Dedifferentiated amniotic fluid mesenchymal stem cell (primary cell): ENCODE measurements at regions not wholly inside any gene's neighbourhood (a gene's known extent, or its start where the extent isn't known, plus 50 kb on each side); places are given as distances from the start of the nearest gene placed in this dataset.
"Not testable (repeated sequence)": the region's sequence is repeated elsewhere in the genome, so short reads cannot be mapped to it uniquely, and the experiment has no call there.

Experiments
- DNase-seq: peaks from one replicate; pipeline ENCODE4 v3.0.0-alpha.2; 2016; ENCODE audit errors: extremely low spot score

DNA sequence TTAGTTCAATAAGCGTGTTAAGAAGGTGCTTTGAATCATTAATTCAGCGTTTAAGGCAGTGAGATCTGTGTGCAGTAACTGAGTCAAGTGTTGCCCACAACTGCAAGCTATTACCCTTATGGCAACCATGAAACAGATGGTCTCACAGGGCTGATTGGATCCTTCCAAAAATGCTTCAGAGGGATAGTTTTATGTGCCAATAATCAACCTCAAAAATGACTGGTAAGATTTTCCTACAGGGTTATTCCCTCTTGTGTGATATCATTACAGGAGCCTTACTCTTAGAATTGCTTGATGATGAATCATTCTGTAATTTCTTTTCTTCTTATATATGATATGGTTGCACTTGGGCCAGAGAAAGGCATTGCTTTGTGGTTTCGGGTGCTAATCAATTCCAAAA is 1299.2 kb upstream of the ATXN8OS start:
- no peak for DNase-seq

- no peak for DNase-seq
Observed at GRCh38 chr13:68806125-68806524, 1301.5 kb upstream of the ATXN8OS start.

- no peak for DNase-seq
Observed at GRCh38 chr13:68784275-68784674, 1323.4 kb upstream of the ATXN8OS start.

GRCh38 chr13:68759617-68760016 is 1348.0 kb upstream of the ATXN8OS start:
- no peak for DNase-seq

- DNase-seq = no peak
Observed at GRCh38 chr13:68749796-68750195, 1357.8 kb upstream of the ATXN8OS start.

GRCh38 chr13:68748038-68748437 is 1359.6 kb upstream of the ATXN8OS start:
- no peak for DNase-seq

DNA sequence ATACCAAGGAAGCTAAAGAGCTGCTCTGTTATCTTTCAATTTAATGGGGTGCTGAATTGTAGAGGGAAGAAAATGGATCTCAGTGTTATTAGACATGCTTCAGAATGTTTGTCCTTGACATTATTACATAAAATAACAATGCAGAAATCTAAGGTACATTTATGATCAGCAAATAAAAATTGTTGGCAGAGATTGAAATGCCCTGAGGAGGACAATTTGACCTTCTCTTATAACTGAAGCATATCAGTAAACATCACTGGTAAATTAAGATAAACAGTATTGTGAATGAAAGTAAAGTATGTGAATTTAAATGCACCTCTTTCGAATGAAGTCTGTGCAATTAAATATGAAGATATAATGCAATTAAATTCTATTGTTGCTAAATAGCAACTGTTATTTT is 1362.1 kb upstream of the ATXN8OS start:
- DNase-seq = no peak

- DNase-seq = no peak
Observed at GRCh38 chr13:68736961-68737360, 1370.7 kb upstream of the ATXN8OS start.

DNA sequence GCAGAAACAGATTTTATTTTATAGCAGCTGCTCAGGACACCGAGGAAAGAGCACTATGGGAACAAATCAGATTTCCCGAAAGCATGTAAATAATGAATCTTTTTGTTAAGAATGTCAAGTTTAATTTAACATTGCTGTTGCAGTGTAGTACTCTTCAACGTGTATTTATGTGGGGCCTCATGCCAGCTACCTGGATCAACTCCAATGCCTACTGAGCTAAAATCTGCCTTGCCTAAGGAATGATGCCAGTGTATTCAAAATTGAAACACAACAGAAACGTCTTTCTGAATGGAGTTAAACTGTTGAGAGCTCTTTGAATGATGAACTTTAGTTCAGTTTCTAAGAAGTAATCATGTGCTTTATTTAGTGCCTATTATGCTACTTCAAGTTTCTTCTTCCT is 1379.8 kb upstream of the ATXN8OS start:
- DNase-seq = no peak

DNA sequence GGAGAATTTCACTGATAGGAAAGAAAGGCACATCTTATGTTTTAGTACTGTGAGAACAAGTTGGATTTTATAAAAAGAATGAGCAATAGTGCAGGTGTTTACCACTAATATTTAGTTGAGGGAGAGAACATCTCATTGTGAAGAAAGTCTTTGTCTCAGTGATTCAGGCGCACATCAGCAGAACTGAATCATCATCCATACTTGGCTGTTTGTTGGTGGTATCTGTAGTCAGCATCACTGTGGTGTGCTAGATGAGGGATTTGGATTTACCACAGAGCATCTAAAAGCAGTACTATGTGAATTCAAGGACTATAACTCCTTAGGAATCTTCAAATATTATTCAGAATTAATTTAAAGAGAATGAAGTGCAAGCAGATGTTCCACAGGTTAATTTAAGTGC is 1380.5 kb upstream of the ATXN8OS start:
- no peak for DNase-seq

GRCh38 chr13:68719815-68720214 is 1387.8 kb upstream of the ATXN8OS start:
- DNase-seq = no peak

- no peak for DNase-seq
Observed at GRCh38 chr13:68715651-68716050, 1392.0 kb upstream of the ATXN8OS start.

GRCh38 chr13:68714292-68714691 is 1393.3 kb upstream of the ATXN8OS start:
- no peak for DNase-seq

GRCh38 chr13:68713394-68713793 is 1394.2 kb upstream of the ATXN8OS start:
- DNase-seq = no peak

DNA sequence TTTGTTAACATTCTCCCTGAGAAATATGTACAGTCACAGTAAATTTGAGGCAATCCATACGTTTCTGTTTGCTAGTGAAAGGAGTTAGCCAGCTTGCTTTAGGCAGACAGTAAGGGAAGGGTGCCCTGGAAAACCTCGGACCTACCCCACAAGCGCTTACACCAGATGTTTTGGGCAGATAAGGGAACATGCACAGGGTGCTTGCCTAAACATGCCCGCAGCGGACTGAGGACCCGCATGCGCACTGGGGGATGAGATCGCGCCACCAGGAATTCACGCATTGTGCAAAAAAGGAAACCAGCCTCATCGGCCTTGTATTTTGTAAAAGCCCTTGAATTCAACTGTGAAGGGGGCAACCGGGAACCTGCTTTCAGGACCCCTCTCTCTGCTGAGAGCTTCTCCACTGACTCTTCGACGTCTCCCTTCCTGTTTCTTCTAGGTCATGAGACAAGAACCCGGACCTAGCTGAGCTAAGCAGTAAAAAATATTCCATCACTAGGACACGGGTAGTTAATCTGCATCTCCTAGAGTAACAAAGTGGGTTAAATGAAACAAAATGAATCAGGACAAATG is 1399.2 kb upstream of the ATXN8OS start:
- no peak for DNase-seq

- not testable (repeated sequence) for DNase-seq
Observed at GRCh38 chr13:68706044-68706443, 1401.6 kb upstream of the ATXN8OS start.

- DNase-seq = no peak
Observed at GRCh38 chr13:68697551-68697950, 1410.1 kb upstream of the ATXN8OS start.

DNA sequence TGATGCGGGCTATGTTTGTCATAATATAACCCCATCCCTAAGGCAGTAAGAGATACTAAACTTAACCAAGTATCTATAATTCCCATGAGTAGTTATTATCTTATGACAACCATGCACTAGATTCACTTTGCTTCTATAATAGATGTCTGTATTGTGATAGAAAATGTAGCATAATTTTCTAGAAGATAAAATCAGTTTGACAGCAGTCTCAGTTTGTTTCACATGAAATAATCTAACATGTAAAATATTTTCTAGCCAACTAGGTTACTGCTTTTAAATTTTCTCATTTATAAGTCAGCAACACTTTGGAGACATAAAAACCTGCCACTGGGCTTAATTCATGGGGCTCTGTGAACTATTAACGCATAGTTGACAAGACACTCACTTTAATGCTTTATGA is 1410.7 kb upstream of the ATXN8OS start:
- DNase-seq = no peak

- no peak for DNase-seq
Observed at GRCh38 chr13:68692049-68692448, 1415.6 kb upstream of the ATXN8OS start.

DNA sequence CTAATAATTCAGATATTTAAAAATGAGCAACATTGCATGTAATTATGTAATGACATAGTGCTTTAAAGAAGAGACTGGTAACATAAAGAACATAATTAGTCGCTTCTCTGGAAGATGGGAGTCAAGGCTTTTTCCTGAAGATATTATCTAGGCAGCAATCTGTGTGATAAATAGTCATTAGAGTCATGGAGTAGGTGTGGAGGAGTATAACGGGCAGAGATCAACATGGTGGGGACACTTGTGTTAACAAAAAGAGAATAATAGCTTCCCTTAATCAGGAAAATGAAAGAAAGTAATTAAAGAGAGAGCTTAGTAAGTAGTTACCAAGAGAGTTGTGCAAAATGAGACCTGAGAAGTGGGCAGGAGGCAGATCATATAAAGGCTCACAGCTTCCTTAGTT is 1417.1 kb upstream of the ATXN8OS start:
- no peak for DNase-seq

- DNase-seq = no peak
Observed at GRCh38 chr13:68676513-68677115, 1431.0 kb upstream of the ATXN8OS start.

DNA sequence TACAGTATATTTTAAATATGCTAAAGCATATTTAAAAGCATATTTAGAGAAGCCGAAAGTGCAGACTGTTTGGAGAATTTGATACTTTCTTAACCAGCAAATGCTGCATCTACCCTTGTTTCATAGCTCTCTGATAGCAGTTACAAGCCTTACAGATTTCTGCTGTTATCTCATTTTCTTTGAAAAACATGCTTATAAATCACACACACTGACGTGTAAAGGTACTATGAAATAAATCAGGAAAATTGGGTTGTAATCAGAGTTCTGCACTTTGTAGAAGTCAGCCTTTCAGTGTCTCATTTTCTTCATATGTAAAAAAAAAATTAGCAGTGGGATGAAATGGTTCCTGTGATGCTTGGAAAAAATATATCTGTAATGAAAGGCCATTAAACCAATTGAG is 1432.4 kb upstream of the ATXN8OS start:
- DNase-seq = no peak

- no peak for DNase-seq
Observed at GRCh38 chr13:68667863-68668262, 1437.7 kb upstream of the PCDH9 start.

GRCh38 chr13:68666774-68667397 is 1436.8 kb upstream of the PCDH9 start:
- DNase-seq = no peak
